ENCODE measurements at regions not wholly inside any gene's neighbourhood (a gene's known extent, or its start where the extent isn't known, plus 50 kb on each side); places are given as distances from the start of the nearest gene placed in this dataset.

DNA sequence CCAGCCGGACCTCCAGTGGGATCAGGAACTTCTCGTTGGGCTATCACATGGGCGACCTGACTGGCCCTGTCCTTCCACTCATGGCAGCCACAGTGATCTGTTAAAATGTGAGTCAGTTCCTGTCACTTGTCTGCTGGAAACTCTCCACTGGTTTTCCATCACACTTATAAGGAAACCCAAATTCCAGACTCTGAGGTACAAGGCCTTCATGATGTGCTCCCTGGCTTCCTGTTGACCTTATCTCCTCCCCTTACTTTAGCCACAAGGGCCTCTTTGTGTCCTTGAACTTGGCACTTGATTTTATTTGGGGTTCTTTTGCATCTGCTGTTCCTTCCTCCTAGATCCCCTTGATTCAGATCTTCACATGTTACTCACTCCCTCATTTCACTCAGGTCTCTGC, 96.8 kb downstream of the TENT5C start:
- TF ChIP-seq ETV6 (CRISPR knock-in tag; IDR thresholded peaks at IDR 0.05) (no peak), NR1H2 (CRISPR knock-in tag; IDR thresholded peaks at IDR 0.05) (no peak), JAZF1 (CRISPR knock-in tag; IDR thresholded peaks at IDR 0.05) (no peak), ZNF232 (CRISPR knock-in tag; IDR thresholded peaks at IDR 0.05) (no peak), EMX1 (CRISPR knock-in tag; IDR thresholded peaks at IDR 0.05) (no peak), KAT7 (CRISPR knock-in tag; IDR thresholded peaks at IDR 0.05; ENCODE audit: borderline replicate concordance) (no peak), IRF2 (CRISPR knock-in tag; IDR thresholded peaks at IDR 0.05; ENCODE audit: borderline replicate concordance, low read depth) (no peak), HMGA2 (CRISPR knock-in tag; IDR thresholded peaks at IDR 0.05) (no peak), ZNF263 (CRISPR knock-in tag; IDR thresholded peaks at IDR 0.05; ENCODE audit: low read depth) (no peak), FOXK1 (CRISPR knock-in tag; IDR thresholded peaks at IDR 0.05) (no peak), MYBL2 (CRISPR knock-in tag; IDR thresholded peaks at IDR 0.05) (no peak), TP53 (CRISPR knock-in tag; IDR thresholded peaks at IDR 0.05) (no peak), TCF7 (CRISPR knock-in tag; IDR thresholded peaks at IDR 0.05; ENCODE audit: low read depth) (no peak)
- TF ChIP-seq, protein P1, sequence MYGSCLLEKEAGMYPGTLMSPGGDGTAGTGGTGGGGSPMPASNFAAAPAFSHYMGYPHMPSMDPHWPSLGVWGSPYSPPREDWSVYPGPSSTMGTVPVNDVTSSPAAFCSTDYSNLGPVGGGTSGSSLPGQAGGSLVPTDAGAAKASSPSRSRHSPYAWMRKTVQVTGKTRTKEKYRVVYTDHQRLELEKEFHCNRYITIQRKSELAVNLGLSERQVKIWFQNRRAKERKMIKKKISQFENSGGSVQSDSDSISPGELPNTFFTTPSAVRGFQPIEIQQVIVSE (CRISPR knock-in tag; IDR thresholded peaks at IDR 0.05; ENCODE audit: borderline replicate concordance) = no peak
- TF ChIP-seq, protein P2, sequence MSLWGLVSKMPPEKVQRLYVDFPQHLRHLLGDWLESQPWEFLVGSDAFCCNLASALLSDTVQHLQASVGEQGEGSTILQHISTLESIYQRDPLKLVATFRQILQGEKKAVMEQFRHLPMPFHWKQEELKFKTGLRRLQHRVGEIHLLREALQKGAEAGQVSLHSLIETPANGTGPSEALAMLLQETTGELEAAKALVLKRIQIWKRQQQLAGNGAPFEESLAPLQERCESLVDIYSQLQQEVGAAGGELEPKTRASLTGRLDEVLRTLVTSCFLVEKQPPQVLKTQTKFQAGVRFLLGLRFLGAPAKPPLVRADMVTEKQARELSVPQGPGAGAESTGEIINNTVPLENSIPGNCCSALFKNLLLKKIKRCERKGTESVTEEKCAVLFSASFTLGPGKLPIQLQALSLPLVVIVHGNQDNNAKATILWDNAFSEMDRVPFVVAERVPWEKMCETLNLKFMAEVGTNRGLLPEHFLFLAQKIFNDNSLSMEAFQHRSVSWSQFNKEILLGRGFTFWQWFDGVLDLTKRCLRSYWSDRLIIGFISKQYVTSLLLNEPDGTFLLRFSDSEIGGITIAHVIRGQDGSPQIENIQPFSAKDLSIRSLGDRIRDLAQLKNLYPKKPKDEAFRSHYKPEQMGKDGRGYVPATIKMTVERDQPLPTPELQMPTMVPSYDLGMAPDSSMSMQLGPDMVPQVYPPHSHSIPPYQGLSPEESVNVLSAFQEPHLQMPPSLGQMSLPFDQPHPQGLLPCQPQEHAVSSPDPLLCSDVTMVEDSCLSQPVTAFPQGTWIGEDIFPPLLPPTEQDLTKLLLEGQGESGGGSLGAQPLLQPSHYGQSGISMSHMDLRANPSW (CRISPR knock-in tag; conservative IDR thresholded peaks at IDR 0.05; ENCODE audit: low read depth) = no peak
- TF ChIP-seq, protein P3, sequence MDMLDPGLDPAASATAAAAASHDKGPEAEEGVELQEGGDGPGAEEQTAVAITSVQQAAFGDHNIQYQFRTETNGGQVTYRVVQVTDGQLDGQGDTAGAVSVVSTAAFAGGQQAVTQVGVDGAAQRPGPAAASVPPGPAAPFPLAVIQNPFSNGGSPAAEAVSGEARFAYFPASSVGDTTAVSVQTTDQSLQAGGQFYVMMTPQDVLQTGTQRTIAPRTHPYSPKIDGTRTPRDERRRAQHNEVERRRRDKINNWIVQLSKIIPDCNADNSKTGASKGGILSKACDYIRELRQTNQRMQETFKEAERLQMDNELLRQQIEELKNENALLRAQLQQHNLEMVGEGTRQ (CRISPR knock-in tag; IDR thresholded peaks at IDR 0.05) = no peak
- TF ChIP-seq, protein P4, sequence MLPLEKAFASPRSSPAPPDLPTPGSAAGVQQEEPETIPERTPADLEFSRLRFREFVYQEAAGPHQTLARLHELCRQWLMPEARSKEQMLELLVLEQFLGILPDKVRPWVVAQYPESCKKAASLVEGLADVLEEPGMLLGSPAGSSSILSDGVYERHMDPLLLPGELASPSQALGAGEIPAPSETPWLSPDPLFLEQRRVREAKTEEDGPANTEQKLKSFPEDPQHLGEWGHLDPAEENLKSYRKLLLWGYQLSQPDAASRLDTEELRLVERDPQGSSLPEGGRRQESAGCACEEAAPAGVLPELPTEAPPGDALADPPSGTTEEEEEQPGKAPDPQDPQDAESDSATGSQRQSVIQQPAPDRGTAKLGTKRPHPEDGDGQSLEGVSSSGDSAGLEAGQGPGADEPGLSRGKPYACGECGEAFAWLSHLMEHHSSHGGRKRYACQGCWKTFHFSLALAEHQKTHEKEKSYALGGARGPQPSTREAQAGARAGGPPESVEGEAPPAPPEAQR (CRISPR knock-in tag; IDR thresholded peaks at IDR 0.05) = no peak
- TF ChIP-seq, protein P5, sequence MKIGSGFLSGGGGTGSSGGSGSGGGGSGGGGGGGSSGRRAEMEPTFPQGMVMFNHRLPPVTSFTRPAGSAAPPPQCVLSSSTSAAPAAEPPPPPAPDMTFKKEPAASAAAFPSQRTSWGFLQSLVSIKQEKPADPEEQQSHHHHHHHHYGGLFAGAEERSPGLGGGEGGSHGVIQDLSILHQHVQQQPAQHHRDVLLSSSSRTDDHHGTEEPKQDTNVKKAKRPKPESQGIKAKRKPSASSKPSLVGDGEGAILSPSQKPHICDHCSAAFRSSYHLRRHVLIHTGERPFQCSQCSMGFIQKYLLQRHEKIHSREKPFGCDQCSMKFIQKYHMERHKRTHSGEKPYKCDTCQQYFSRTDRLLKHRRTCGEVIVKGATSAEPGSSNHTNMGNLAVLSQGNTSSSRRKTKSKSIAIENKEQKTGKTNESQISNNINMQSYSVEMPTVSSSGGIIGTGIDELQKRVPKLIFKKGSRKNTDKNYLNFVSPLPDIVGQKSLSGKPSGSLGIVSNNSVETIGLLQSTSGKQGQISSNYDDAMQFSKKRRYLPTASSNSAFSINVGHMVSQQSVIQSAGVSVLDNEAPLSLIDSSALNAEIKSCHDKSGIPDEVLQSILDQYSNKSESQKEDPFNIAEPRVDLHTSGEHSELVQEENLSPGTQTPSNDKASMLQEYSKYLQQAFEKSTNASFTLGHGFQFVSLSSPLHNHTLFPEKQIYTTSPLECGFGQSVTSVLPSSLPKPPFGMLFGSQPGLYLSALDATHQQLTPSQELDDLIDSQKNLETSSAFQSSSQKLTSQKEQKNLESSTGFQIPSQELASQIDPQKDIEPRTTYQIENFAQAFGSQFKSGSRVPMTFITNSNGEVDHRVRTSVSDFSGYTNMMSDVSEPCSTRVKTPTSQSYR (CRISPR knock-in tag; IDR thresholded peaks at IDR 0.05) = no peak
- DNase-seq (ENCODE audit: low spot score) (no peak), ATAC-seq (no peak)
- Mint-ChIP-seq H3K4me1 (peaks cover 4% of the 10 kb centered on the region), H3K4me3 (no peak overlapping the region), H3K36me3 (peaks cover 8% of the 10 kb centered on the region), H3K27ac (no peak overlapping the region), H3K27me3 (ENCODE audit: low read depth) (peaks cover 5% of the 10 kb centered on the region), H3K9me3 (peaks cover 13% of the 10 kb centered on the region)
- POLR2A ChIA-PET = no interaction called here
- CTCF ChIA-PET = interaction anchor here (0.6 kb wide), 1 partner anchor 95 kb away, joined by 3 read pairs; no protein-coding TSS in a partner anchor

DNA sequence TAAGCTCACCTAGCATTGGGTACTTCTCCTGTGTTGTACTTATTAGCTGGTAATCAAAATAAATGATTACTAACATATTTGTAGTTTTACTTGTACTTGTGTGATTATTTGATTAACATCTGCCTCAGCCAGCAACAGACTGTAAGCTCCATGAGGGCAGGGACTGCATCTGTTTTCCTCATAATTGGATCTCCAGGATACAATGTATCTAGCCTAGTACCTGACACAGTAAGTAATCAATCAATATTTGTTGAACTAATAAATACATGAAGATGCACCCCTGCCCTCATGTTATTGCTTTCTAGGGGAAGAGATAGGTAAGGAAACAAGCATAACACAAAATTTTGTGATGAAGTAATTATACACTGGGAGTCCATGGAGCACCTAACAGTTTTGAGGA, 101.5 kb downstream of the TENT5C start:
- H3K9me3 Mint-ChIP-seq = peaks cover 13% of the 10 kb centered on the region
- CTCF ChIA-PET = no interaction called here
- TF ChIP-seq, protein P6, sequence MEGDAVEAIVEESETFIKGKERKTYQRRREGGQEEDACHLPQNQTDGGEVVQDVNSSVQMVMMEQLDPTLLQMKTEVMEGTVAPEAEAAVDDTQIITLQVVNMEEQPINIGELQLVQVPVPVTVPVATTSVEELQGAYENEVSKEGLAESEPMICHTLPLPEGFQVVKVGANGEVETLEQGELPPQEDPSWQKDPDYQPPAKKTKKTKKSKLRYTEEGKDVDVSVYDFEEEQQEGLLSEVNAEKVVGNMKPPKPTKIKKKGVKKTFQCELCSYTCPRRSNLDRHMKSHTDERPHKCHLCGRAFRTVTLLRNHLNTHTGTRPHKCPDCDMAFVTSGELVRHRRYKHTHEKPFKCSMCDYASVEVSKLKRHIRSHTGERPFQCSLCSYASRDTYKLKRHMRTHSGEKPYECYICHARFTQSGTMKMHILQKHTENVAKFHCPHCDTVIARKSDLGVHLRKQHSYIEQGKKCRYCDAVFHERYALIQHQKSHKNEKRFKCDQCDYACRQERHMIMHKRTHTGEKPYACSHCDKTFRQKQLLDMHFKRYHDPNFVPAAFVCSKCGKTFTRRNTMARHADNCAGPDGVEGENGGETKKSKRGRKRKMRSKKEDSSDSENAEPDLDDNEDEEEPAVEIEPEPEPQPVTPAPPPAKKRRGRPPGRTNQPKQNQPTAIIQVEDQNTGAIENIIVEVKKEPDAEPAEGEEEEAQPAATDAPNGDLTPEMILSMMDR (IDR thresholded peaks at IDR 0.05) = no peak
- TF ChIP-seq, protein P7, sequence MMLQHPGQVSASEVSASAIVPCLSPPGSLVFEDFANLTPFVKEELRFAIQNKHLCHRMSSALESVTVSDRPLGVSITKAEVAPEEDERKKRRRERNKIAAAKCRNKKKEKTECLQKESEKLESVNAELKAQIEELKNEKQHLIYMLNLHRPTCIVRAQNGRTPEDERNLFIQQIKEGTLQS (CRISPR knock-in tag; conservative IDR thresholded peaks at IDR 0.05) = no peak
- TF ChIP-seq NFATC4 (CRISPR knock-in tag; IDR thresholded peaks at IDR 0.05) (no peak), IRF2 (CRISPR knock-in tag; IDR thresholded peaks at IDR 0.05; ENCODE audit: borderline replicate concordance, low read depth) (no peak), FOXP1 (CRISPR knock-in tag; IDR thresholded peaks at IDR 0.05; ENCODE audit: borderline replicate concordance) (no peak), CBFB (CRISPR knock-in tag; IDR thresholded peaks at IDR 0.05; ENCODE audit: low read depth) (no peak)
- TF ChIP-seq, protein P8, sequence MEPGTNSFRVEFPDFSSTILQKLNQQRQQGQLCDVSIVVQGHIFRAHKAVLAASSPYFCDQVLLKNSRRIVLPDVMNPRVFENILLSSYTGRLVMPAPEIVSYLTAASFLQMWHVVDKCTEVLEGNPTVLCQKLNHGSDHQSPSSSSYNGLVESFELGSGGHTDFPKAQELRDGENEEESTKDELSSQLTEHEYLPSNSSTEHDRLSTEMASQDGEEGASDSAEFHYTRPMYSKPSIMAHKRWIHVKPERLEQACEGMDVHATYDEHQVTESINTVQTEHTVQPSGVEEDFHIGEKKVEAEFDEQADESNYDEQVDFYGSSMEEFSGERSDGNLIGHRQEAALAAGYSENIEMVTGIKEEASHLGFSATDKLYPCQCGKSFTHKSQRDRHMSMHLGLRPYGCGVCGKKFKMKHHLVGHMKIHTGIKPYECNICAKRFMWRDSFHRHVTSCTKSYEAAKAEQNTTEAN (CRISPR knock-in tag; IDR thresholded peaks at IDR 0.05) = no peak

More for the DNA sequence above, 101.5 kb downstream of the TENT5C start:
- no peak for ATAC-seq
- H3K36me3 Mint-ChIP-seq = peaks cover 8% of the 10 kb centered on the region
- peaks cover 27% of the 10 kb centered on the region for H3K4me1 Mint-ChIP-seq
- no peak for DNase-seq (ENCODE audit: low spot score)
- POLR2A ChIA-PET = no interaction called here
- H3K27me3 Mint-ChIP-seq (ENCODE audit: low read depth) = peaks cover 7% of the 10 kb centered on the region
- no peak overlapping the region for H3K27ac Mint-ChIP-seq
- no peak overlapping the region for H3K4me3 Mint-ChIP-seq

Data from WTC11 (cell line).